ENCODE measurements at regions not wholly inside any gene's neighbourhood (a gene's known extent, or its start where the extent isn't known, plus 50 kb on each side); places are given as distances from the start of the nearest gene placed in this dataset.

DNA sequence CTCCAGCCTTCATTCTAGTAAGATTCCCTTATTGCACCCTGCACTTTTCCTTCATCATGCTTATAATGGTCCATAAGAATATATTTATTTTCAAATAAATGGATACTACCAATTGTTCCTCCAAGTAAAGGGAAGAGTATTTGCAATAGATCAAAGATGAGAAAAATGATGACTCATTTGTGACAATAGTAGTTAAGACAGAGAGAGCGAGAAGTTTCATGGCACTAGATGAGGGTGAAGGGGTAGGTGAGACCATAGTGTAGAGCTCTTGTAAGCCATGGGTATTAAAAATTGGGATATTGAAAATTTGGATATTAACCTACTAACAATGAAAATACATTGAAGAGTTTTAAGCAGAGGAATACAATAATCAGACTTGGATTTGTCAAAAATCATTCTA is 404.6 kb downstream of the EFNA5 start:
- TF ChIP-seq CTCF (IDR thresholded peaks at IDR 0.05 in 4 of 5, conservative IDR thresholded peaks at IDR 0.05 in 1 of 5) (no peak), POLR2A (IDR thresholded peaks at IDR 0.05) (no peak)
